WTC11 (cell line): ENCODE measurements at regions not wholly inside any gene's neighbourhood (a gene's known extent, or its start where the extent isn't known, plus 50 kb on each side); places are given as distances from the start of the nearest gene placed in this dataset.

Source experiments
- ATAC-seq: fragments of 200-7000 bp; cut with Tn5 transposase; 2 replicates; pipeline ENCODE4 v1.10.0; 2021; ENCODE audit warnings: mild to moderate bottlenecking, moderate library complexity
- CTCF ChIA-PET: fragments of 300-600 bp; sonication (Branson Sonifier 250); formaldehyde crosslinking; loops from one replicate; lab custom pipeline; 2021; ENCODE audit warnings: antibody characterized with exemption; lab: Charles Lee
- POLR2A ChIA-PET: fragments of 350-600 bp; sonication (Branson Sonifier 250); formaldehyde crosslinking; loops from one replicate; lab custom pipeline; 2021; ENCODE audit warnings: antibody characterized with exemption; lab: Charles Lee
- DNase-seq: peaks from one replicate; pipeline ENCODE4 v3.0.0; 2021; ENCODE audit warnings: low spot score
- H3K27ac Mint-ChIP-seq: 2 replicates; pipeline ENCODE4 v1.8.0; 2021; ENCODE audit warnings: mixed read lengths
- H3K27me3 Mint-ChIP-seq: 2 replicates; pipeline ENCODE4 v1.8.0; 2021; ENCODE audit warnings: low read depth, mild to moderate bottlenecking, moderate library complexity, mixed read lengths
- H3K36me3 Mint-ChIP-seq: 2 replicates; pipeline ENCODE4 v1.8.0; 2021; ENCODE audit warnings: mixed read lengths
- H3K4me1 Mint-ChIP-seq: 2 replicates; pipeline ENCODE4 v1.8.0; 2022; ENCODE audit warnings: mixed read lengths
- H3K4me3 Mint-ChIP-seq: 2 replicates; pipeline ENCODE4 v1.8.0; 2021; ENCODE audit warnings: mild to moderate bottlenecking, moderate library complexity, mixed read lengths
- H3K9me3 Mint-ChIP-seq: 2 replicates; pipeline ENCODE4 v1.8.0; 2021; ENCODE audit warnings: mixed read lengths
- AFF4 ChIP-seq: sonication (generic); formaldehyde crosslinking; IDR thresholded peaks from 2 replicates; pipeline ENCODE4 v1.8.1; 2023; ENCODE audit warnings: mild to moderate bottlenecking, missing genetic modification reagents, borderline replicate concordance
- ATF1 ChIP-seq: sonication (generic); formaldehyde crosslinking; IDR thresholded peaks from 2 replicates; pipeline ENCODE4 v1.8.1; 2023; ENCODE audit warnings: mild to moderate bottlenecking, moderate library complexity, missing genetic modification reagents
- CBFB ChIP-seq: sonication (generic); formaldehyde crosslinking; IDR thresholded peaks from 2 replicates; pipeline ENCODE4 v1.8.1; 2022; ENCODE audit warnings: mild to moderate bottlenecking, low read depth, missing genetic modification reagents
- CDX4 ChIP-seq: fragments of 250-450 bp; sonication (Bioruptor Pico); IDR thresholded peaks from 2 replicates; pipeline ENCODE4 v1.9.0; 2021; ENCODE audit warnings: moderate library complexity, mild to moderate bottlenecking, inconsistent platforms, borderline replicate concordance
- CREM ChIP-seq: sonication (generic); formaldehyde crosslinking; IDR thresholded peaks from 2 replicates; pipeline ENCODE4 v1.8.1; 2022; ENCODE audit warnings: mild to moderate bottlenecking, missing genetic modification reagents, moderate library complexity
- ELF4 ChIP-seq: sonication (generic); formaldehyde crosslinking; IDR thresholded peaks from 2 replicates; pipeline ENCODE4 v1.8.1; 2022; ENCODE audit warnings: low read depth, mild to moderate bottlenecking, moderate library complexity, missing genetic modification reagents
- ETV6 ChIP-seq: sonication (generic); formaldehyde crosslinking; IDR thresholded peaks from 2 replicates; pipeline ENCODE4 v1.8.1; 2022; ENCODE audit warnings: mild to moderate bottlenecking, missing genetic modification reagents
- FOXP4 ChIP-seq: sonication (generic); formaldehyde crosslinking; IDR thresholded peaks from 2 replicates; pipeline ENCODE4 v1.8.0; 2022; ENCODE audit warnings: mild to moderate bottlenecking, missing genetic modification reagents
- GABPB1 ChIP-seq: sonication (generic); formaldehyde crosslinking; IDR thresholded peaks from 2 replicates; pipeline ENCODE4 v1.8.1; 2023; ENCODE audit warnings: mild to moderate bottlenecking, missing genetic modification reagents
- HMGXB4 ChIP-seq: sonication (generic); formaldehyde crosslinking; IDR thresholded peaks from 2 replicates; pipeline ENCODE4 v1.8.1; 2023; ENCODE audit warnings: mild to moderate bottlenecking, moderate library complexity, missing genetic modification reagents
- IRF2 ChIP-seq: sonication (generic); formaldehyde crosslinking; IDR thresholded peaks from 2 replicates; pipeline ENCODE4 v1.8.0; 2022; ENCODE audit warnings: low read depth, missing genetic modification reagents, borderline replicate concordance
- MAX ChIP-seq: sonication (generic); formaldehyde crosslinking; IDR thresholded peaks from 2 replicates; pipeline ENCODE4 v1.8.0; 2022; ENCODE audit warnings: mild to moderate bottlenecking, missing genetic modification reagents
- NFE2L1 ChIP-seq: sonication (generic); formaldehyde crosslinking; IDR thresholded peaks from 2 replicates; pipeline ENCODE4 v1.8.1; 2023; ENCODE audit warnings: missing genetic modification reagents
- NFYB ChIP-seq: sonication (generic); formaldehyde crosslinking; conservative IDR thresholded peaks from 2 replicates; pipeline ENCODE4 v1.8.0; 2022; ENCODE audit warnings: low read depth, missing genetic modification reagents
- NR1H2 ChIP-seq: sonication (generic); formaldehyde crosslinking; IDR thresholded peaks from 2 replicates; pipeline ENCODE4 v1.9.0; 2021; ENCODE audit warnings: mild to moderate bottlenecking, moderate library complexity, missing genetic modification reagents
- NR2C2 ChIP-seq: sonication (generic); formaldehyde crosslinking; IDR thresholded peaks from 2 replicates; pipeline ENCODE4 v1.8.0; 2022; ENCODE audit warnings: mild to moderate bottlenecking, missing genetic modification reagents
- PRRX2 ChIP-seq: fragments of 250-450 bp; sonication (Bioruptor Pico); IDR thresholded peaks from 2 replicates; pipeline ENCODE4 v1.8.0; 2021; ENCODE audit warnings: mild to moderate bottlenecking
- RELA ChIP-seq: sonication (generic); formaldehyde crosslinking; IDR thresholded peaks from 2 replicates; pipeline ENCODE4 v1.8.1; 2022; ENCODE audit warnings: missing genetic modification reagents, mild to moderate bottlenecking, borderline replicate concordance
- TP53 ChIP-seq: sonication (generic); formaldehyde crosslinking; IDR thresholded peaks from 2 replicates; pipeline ENCODE4 v1.8.1; 2023; ENCODE audit warnings: mild to moderate bottlenecking, missing genetic modification reagents
- USF1 ChIP-seq: sonication (generic); formaldehyde crosslinking; IDR thresholded peaks from 2 replicates; pipeline ENCODE4 v1.8.0; 2022; ENCODE audit warnings: mild to moderate bottlenecking, missing genetic modification reagents
- ZBTB21 ChIP-seq: sonication (generic); formaldehyde crosslinking; IDR thresholded peaks from 2 replicates; pipeline ENCODE4 v1.8.1; 2023; ENCODE audit warnings: mild to moderate bottlenecking, missing genetic modification reagents, borderline replicate concordance
- ZNF219 ChIP-seq: sonication (generic); formaldehyde crosslinking; IDR thresholded peaks from 2 replicates; pipeline ENCODE4 v1.8.0; 2023; ENCODE audit warnings: missing genetic modification reagents, mild to moderate bottlenecking, borderline replicate concordance
- ZNF396 ChIP-seq: fragments of 250-450 bp; sonication (Bioruptor Pico); IDR thresholded peaks from 2 replicates; pipeline ENCODE4 v1.8.0; 2021; ENCODE audit warnings: mild to moderate bottlenecking, moderate library complexity, borderline replicate concordance
- ZNF423 ChIP-seq: fragments of 250-450 bp; sonication (Bioruptor Pico); IDR thresholded peaks from 2 replicates; pipeline ENCODE4 v2.1.2; 2022; ENCODE audit warnings: mild to moderate bottlenecking, moderate library complexity
- ZNF671 ChIP-seq: fragments of 250-450 bp; sonication (Bioruptor Pico); IDR thresholded peaks from 2 replicates; pipeline ENCODE4 v1.8.0; 2021; ENCODE audit warnings: mild to moderate bottlenecking

- TF ChIP-seq HMGXB4 (CRISPR knock-in tag) (no peak), IRF2 (no peak)
Observed at GRCh38 chr3:64382153-64382552, 156.9 kb upstream of the PRICKLE2 start (continued).

- Mint-ChIP-seq H3K4me3 (no peak overlapping the region), H3K27ac (no peak overlapping the region), H3K27me3 (no peaks in the 10 kb centered on the region; the same call in 1 of the 2 replicates)
- no peak for TF ChIP-seq NFYB
- no peak for TF ChIP-seq ZNF671
- TF ChIP-seq ZNF423 (CRISPR knock-in tag) = no peak
- TF ChIP-seq ZNF219 (CRISPR knock-in tag) = no peak
- TF ChIP-seq RELA = no peak
- no peak for TF ChIP-seq TP53 (CRISPR knock-in tag)
- TF ChIP-seq USF1 (CRISPR knock-in tag) = no peak
- no peak for TF ChIP-seq CBFB (CRISPR knock-in tag)
- no peak for TF ChIP-seq FOXP4 (CRISPR knock-in tag)
- no peak for TF ChIP-seq ZNF396 (CRISPR knock-in tag)
- no peak for TF ChIP-seq CDX4 (CRISPR knock-in tag)
- no peak for TF ChIP-seq CREM (CRISPR knock-in tag)
- TF ChIP-seq NR2C2 = no peak
- TF ChIP-seq, all 79 proteins: peak for 0
- peaks cover 6% of the 10 kb centered on the region for H3K9me3 Mint-ChIP-seq
- H3K36me3 Mint-ChIP-seq = no peaks in the 10 kb centered on the region
- H3K4me1 Mint-ChIP-seq = no peaks in the 10 kb centered on the region
- DNase-seq (no peak), ATAC-seq (no peak)
- ChIA-PET CTCF (interaction anchor here (0.5 kb wide), 1 partner anchor 31 kb away, joined by 6 read pairs; no protein-coding TSS in a partner anchor), POLR2A (no interaction called here)
Observed at GRCh38 chr3:64381367-64381766, 156.1 kb upstream of the PRICKLE2 start.

- ATAC-seq (no peak), DNase-seq (no peak)
- Mint-ChIP-seq H3K4me1 (no peaks in the 10 kb centered on the region), H3K27me3 (no peaks in the 10 kb centered on the region; the same call in 1 of the 2 replicates), H3K36me3 (no peaks in the 10 kb centered on the region), H3K27ac (no peak overlapping the region), H3K9me3 (peaks cover 15% of the 10 kb centered on the region), H3K4me3 (no peak overlapping the region)
- POLR2A ChIA-PET = no interaction called here
- CTCF ChIA-PET = no interaction called here
- TF ChIP-seq GABPB1 (CRISPR knock-in tag) = no peak
- TF ChIP-seq RELA = no peak
- TF ChIP-seq NFE2L1 (CRISPR knock-in tag) = no peak
- TF ChIP-seq PRRX2 = no peak
Observed at GRCh38 chr3:64380546-64380945, 155.3 kb upstream of the PRICKLE2 start.

GRCh38 chr3:64379221-64379620 is 154.0 kb upstream of the PRICKLE2 start:
- ChIA-PET POLR2A (no interaction called here), CTCF (interaction anchor here (1.4 kb wide), 1 partner anchor 60 kb away, joined by 3 read pairs; no protein-coding TSS in a partner anchor)
- no peaks in the 10 kb centered on the region for H3K4me1 Mint-ChIP-seq
- ATAC-seq = no peak
- no peak overlapping the region for H3K4me3 Mint-ChIP-seq
- H3K27ac Mint-ChIP-seq = no peak overlapping the region
- peaks cover 20% of the 10 kb centered on the region for H3K9me3 Mint-ChIP-seq
- no peaks in the 10 kb centered on the region for H3K36me3 Mint-ChIP-seq
- no peak for DNase-seq
- H3K27me3 Mint-ChIP-seq = no peaks in the 10 kb centered on the region; the same call in 1 of the 2 replicates
- TF ChIP-seq ATF1 (no peak), ETV6 (CRISPR knock-in tag) (no peak), NR1H2 (CRISPR knock-in tag) (no peak), NFYB (no peak), MAX (no peak), ZBTB21 (CRISPR knock-in tag) (no peak), AFF4 (CRISPR knock-in tag) (no peak), ELF4 (CRISPR knock-in tag) (no peak), ZNF423 (CRISPR knock-in tag) (no peak)
